Esophagus squamous epithelium (tissue), 4 donors: ENCODE measurements at regions not wholly inside any gene's neighbourhood (a gene's known extent, or its start where the extent isn't known, plus 50 kb on each side); places are given as distances from the start of the nearest gene placed in this dataset.
"Not testable (repeated sequence)": the region's sequence is repeated elsewhere in the genome, so short reads cannot be mapped to it uniquely, and the experiment has no call there.

Experiments used
- POLR2A ChIP-seq, 4 donors: fragments of 450-650 bp; IDR thresholded peaks; one replicate each; pipeline ENCODE4 v1.6.1; 2017; ENCODE audit warnings: antibody characterized with exemption in 4 of 4, mild to moderate bottlenecking in 4 of 4, moderate library complexity in 3 of 4
- TF ChIP-seq, protein P1 (sequence below), 6 experiments: fragments of 450-650 bp in 4 of 6; fragments of 200-600 bp in 2 of 6; sonication (generic) in 2 of 6; IDR thresholded peaks; one replicate each; pipeline ENCODE4 v1.5.1; 2016 to 2019; ENCODE audit warnings: antibody characterized with exemption in 6 of 6, mild to moderate bottlenecking in 4 of 6, moderate library complexity in 4 of 6

DNA sequence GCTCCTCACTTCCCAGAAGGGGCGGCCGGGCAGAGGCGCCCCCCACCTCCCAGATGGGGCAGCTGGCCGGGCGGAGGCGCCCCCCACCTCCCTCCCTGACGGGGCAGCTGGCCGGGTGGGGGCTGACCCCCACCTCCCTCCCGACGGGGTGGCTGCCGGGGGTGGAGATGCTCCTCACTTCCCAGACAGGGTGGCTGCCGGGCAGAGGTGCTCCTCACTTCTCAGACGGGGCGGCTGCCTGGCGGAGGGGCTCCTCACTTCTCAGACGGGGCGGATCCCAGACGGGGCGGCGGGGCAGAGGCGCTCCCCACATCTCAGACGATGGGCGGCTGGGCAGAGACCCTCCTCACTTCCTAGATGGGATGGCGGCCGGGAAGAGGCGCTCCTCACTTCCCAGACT is 177.4 kb upstream of the FLRT2 start:
- TF ChIP-seq, protein P1, sequence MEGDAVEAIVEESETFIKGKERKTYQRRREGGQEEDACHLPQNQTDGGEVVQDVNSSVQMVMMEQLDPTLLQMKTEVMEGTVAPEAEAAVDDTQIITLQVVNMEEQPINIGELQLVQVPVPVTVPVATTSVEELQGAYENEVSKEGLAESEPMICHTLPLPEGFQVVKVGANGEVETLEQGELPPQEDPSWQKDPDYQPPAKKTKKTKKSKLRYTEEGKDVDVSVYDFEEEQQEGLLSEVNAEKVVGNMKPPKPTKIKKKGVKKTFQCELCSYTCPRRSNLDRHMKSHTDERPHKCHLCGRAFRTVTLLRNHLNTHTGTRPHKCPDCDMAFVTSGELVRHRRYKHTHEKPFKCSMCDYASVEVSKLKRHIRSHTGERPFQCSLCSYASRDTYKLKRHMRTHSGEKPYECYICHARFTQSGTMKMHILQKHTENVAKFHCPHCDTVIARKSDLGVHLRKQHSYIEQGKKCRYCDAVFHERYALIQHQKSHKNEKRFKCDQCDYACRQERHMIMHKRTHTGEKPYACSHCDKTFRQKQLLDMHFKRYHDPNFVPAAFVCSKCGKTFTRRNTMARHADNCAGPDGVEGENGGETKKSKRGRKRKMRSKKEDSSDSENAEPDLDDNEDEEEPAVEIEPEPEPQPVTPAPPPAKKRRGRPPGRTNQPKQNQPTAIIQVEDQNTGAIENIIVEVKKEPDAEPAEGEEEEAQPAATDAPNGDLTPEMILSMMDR (IDR thresholded peaks at IDR 0.05): not testable (repeated sequence)
- not testable (repeated sequence) for TF ChIP-seq POLR2A (IDR thresholded peaks at IDR 0.05)
